Ovary (tissue), 7 donors: ENCODE measurements at regions not wholly inside any gene's neighbourhood (a gene's known extent, or its start where the extent isn't known, plus 50 kb on each side); places are given as distances from the start of the nearest gene placed in this dataset.

Experiments
- DNase-seq, 5 donors: peaks; one replicate each; pipeline ENCODE4 v3.0.0-alpha.2; 2019 to 2020
- H3K27ac ChIP-seq, 2 donors: fragments of 200-600 bp; one replicate each; pipeline versions ENCODE4 v1.5.1 to v1.8.0; 2019 to 2022
- H3K27me3 ChIP-seq: fragments of 200-600 bp; one replicate; pipeline ENCODE4 v1.8.0; 2022
- H3K36me3 ChIP-seq: fragments of 200-600 bp; sonication (generic); one replicate; pipeline ENCODE4 v1.5.1; 2019
- H3K4me1 ChIP-seq: one replicate; pipeline ENCODE4 v1.8.1; 2013; ENCODE audit warnings: mild to moderate bottlenecking, moderate library complexity; ENCODE audit not compliant: insufficient read depth
- H3K4me3 ChIP-seq: fragments of 200-600 bp; sonication (generic); one replicate; pipeline ENCODE4 v1.5.1; 2017
- H3K9me3 ChIP-seq, 2 donors: fragments of 200-600 bp in 1 of 2; sonication (generic) in 1 of 2; one replicate each; pipeline versions ENCODE4 v1.5.1 to v1.8.1; 2013 to 2019; ENCODE audit warnings: mild to moderate bottlenecking in 1 of 2, moderate library complexity in 1 of 2
- CTCF ChIP-seq, 3 donors: fragments of 450-650 bp in 2 of 3; fragments of 200-600 bp in 1 of 3; IDR thresholded peaks; one replicate each; pipeline versions ENCODE4 v1.5.1 to v1.8.0; 2016 to 2022; ENCODE audit warnings: antibody characterized with exemption in 3 of 3, mild to moderate bottlenecking in 1 of 3
- EP300 ChIP-seq: sonication (generic); formaldehyde crosslinking; IDR thresholded peaks from one replicate; pipeline ENCODE4 v1.6.1; 2017; ENCODE audit warnings: antibody characterized with exemption
- POLR2A ChIP-seq: fragments of 450-650 bp; IDR thresholded peaks from one replicate; pipeline ENCODE4 v1.6.1; 2017; ENCODE audit warnings: antibody characterized with exemption, mild to moderate bottlenecking, moderate library complexity
- WGBS, 3 donors: extraction: QIAGEN DNeasy Blood & Tissue Kit in 1 of 3; methylation state at CpG; one replicate each; pipeline versions ENCODE4 v1.1.5 to v1.1.7; 2013 to 2017; 5-methylcytosine and 5-hydroxymethylcytosine counted together
- intact Hi-C, 4 donors: fragments of 100-400 bp; cut with DNase I; formaldehyde crosslinking; loops; one replicate each; pipeline versions ENCODE4 v1.11.0 to v1.15.1; 2022 to 2023
- donor health status: DM: no; HTN: no; CAD: no; lungs with moderate emphysema.
- donor health status: DM: no; HTN: no; CAD: no.
- donor health status: Bipolar disorder and iron deficiency.
- donor health status: DM: no; HTN: no; CAD: no.
- donor health status: DM: yes; HTN: yes; CAD: no.

GRCh38 chr9:20242510-20243189 is 379.6 kb downstream of the MLLT3 start:
- Histone ChIP-seq H3K9me3 (no peaks in the 10 kb centered on the region), H3K27ac (no peak overlapping the region), H3K4me1 (no peaks in the 10 kb centered on the region), H3K27me3 (no peaks in the 10 kb centered on the region), H3K36me3 (no peaks in the 10 kb centered on the region), H3K4me3 (no peak overlapping the region)
- WGBS, 3 donors, result 46 to 68% (median 61%) methylated on average over 10 of the region's 10 CpGs
- no peak for DNase-seq
- intact Hi-C loops, result no loop called here
- TF ChIP-seq POLR2A (no peak), EP300 (no peak), CTCF (IDR thresholded peaks at IDR 0.05) (no peak)

- 93 to 95% (median 94%) methylated on average over 2 of the region's 2 CpGs for WGBS, 3 donors
- TF ChIP-seq POLR2A, result no peak
- no peak for TF ChIP-seq EP300
- no peak for TF ChIP-seq CTCF (IDR thresholded peaks at IDR 0.05)
- no peaks in the 10 kb centered on the region for H3K4me1 ChIP-seq
- H3K36me3 ChIP-seq, result no peaks in the 10 kb centered on the region
- intact Hi-C loops, result no loop called here
- H3K27ac ChIP-seq, result no peak overlapping the region
- no peak for DNase-seq
- no peaks in the 10 kb centered on the region for H3K27me3 ChIP-seq
- H3K4me3 ChIP-seq, result no peak overlapping the region
- H3K9me3 ChIP-seq, result no peaks in the 10 kb centered on the region
These were observed 381.8 kb downstream of the MLLT3 start for GRCh38 chr9:20240498-20240897.

GRCh38 chr9:20238921-20239320 is 383.4 kb downstream of the MLLT3 start:
- TF ChIP-seq EP300 (no peak), POLR2A (no peak), CTCF (IDR thresholded peaks at IDR 0.05) (no peak)
- WGBS, 3 donors, result 58 to 66% (median 60%) methylated on average over 1 of the region's 1 CpG
- intact Hi-C loops, result no loop called here
- DNase-seq, result no peak
- Histone ChIP-seq H3K27me3 (no peaks in the 10 kb centered on the region), H3K4me1 (no peaks in the 10 kb centered on the region), H3K4me3 (no peak overlapping the region), H3K27ac (no peak overlapping the region), H3K36me3 (no peaks in the 10 kb centered on the region), H3K9me3 (no peaks in the 10 kb centered on the region)

GRCh38 chr9:20237686-20238085 is 384.6 kb downstream of the MLLT3 start:
- 97 to 100% (median 100%) methylated on average over 1 of the region's 1 CpG for WGBS, 3 donors
- no peak for DNase-seq
- intact Hi-C loops, result no loop called here

More at GRCh38 chr9:20237686-20238085, 384.6 kb downstream of the MLLT3 start:
- Histone ChIP-seq H3K27me3 (no peaks in the 10 kb centered on the region), H3K9me3 (no peaks in the 10 kb centered on the region), H3K36me3 (no peaks in the 10 kb centered on the region), H3K4me1 (no peaks in the 10 kb centered on the region), H3K27ac (no peak overlapping the region), H3K4me3 (no peak overlapping the region)
- no peak for TF ChIP-seq EP300
- TF ChIP-seq CTCF (IDR thresholded peaks at IDR 0.05), result no peak
- TF ChIP-seq POLR2A, result no peak
